Mucosa of descending colon (tissue), 3 donors: ENCODE measurements at regions not wholly inside any gene's neighbourhood (a gene's known extent, or its start where the extent isn't known, plus 50 kb on each side); places are given as distances from the start of the nearest gene placed in this dataset.

ENCODE experiments used
- ATAC-seq: fragments of 200-7000 bp; cut with Tn5 transposase; one replicate; pipeline ENCODE4 v1.9.1; 2020; ENCODE audit warnings: mild to moderate bottlenecking, moderate library complexity
- DNase-seq, 3 donors: peaks; one replicate each; pipeline ENCODE4 v3.0.0-alpha.2; 2020
- H3K36me3 ChIP-seq: fragments of 200-600 bp; one replicate; pipeline ENCODE4 v1.8.0; 2021; ENCODE audit warnings: low read depth, mild to moderate bottlenecking
- H3K4me1 ChIP-seq: fragments of 200-600 bp; one replicate; pipeline ENCODE4 v1.8.0; 2021; ENCODE audit warnings: low read depth, mild to moderate bottlenecking
- H3K4me3 ChIP-seq: fragments of 200-600 bp; one replicate; pipeline ENCODE4 v1.8.0; 2021; ENCODE audit warnings: mild to moderate bottlenecking
- H3K9me3 ChIP-seq: fragments of 200-600 bp; one replicate; pipeline ENCODE4 v1.8.0; 2021; ENCODE audit warnings: mild to moderate bottlenecking
- CTCF ChIP-seq: fragments of 200-600 bp; IDR thresholded peaks from one replicate; pipeline ENCODE4 v1.8.0; 2022; ENCODE audit warnings: antibody characterized with exemption, mild to moderate bottlenecking
- intact Hi-C, 2 donors: fragments of 100-400 bp; cut with DNase I in 1 of 2; cut with micrococcal nuclease in 1 of 2; formaldehyde crosslinking; loops; one replicate each; pipeline versions ENCODE4 v1.11.0 to v1.11.1; 2022; cut with DNase I, micrococcal nuclease
- donor health status: DM: no; HTN: no; CAD: no; lungs with moderate emphysema.
- donor health status: DM: no; HTN: no; CAD: no.
- donor health status: DM: no; HTN: yes; CAD: no.

- intact Hi-C loops = no loop called here
- DNase-seq = no peak
- Histone ChIP-seq H3K9me3 (no peaks in the 10 kb centered on the region), H3K36me3 (no peaks in the 10 kb centered on the region), H3K4me1 (no peaks in the 10 kb centered on the region), H3K4me3 (no peak overlapping the region)
- ATAC-seq = no peak
- TF ChIP-seq CTCF = no peak
These were observed 212.7 kb downstream of the SH3BGRL start for GRCh38 chrX:81414630-81415029.
